H1 (cell line): ENCODE measurements at regions not wholly inside any gene's neighbourhood (a gene's known extent, or its start where the extent isn't known, plus 50 kb on each side); places are given as distances from the start of the nearest gene placed in this dataset.

Experiments
- CTCF ChIA-PET: fragments of 300-600 bp; sonication (Branson Sonifier 250); formaldehyde crosslinking; loops from one replicate; lab custom pipeline; 2021; ENCODE audit not compliant: partially characterized antibody; lab: Charles Lee
- POLR2A ChIA-PET: fragments of 300-600 bp; sonication (Branson Sonifier 250); formaldehyde crosslinking; loops from one replicate; lab custom pipeline; 2021; ENCODE audit warnings: inconsistent platforms; ENCODE audit not compliant: partially characterized antibody; lab: Charles Lee
- DNase-seq, 2 experiments: peaks; one replicate each; pipeline versions ENCODE4 v3.0.0 to v3.0.0-alpha.2; 2010 to 2022; ENCODE audit warnings: low spot score in 2 of 2, low read depth in 1 of 2, mixed read lengths in 1 of 2
- FAIRE-seq: peaks from 2 replicates; lab custom pipeline; 2011; peaks lifted over from hg19 to GRCh38; lab: Jason Lieb, UNC
- H2AFZ ChIP-seq: 2 replicates; pipeline ENCODE4 v1.8.1; 2012; ENCODE audit warnings: low read length, inconsistent platforms
- H2AK5ac ChIP-seq: 2 replicates; pipeline ENCODE4 v1.6.1; 2013; ENCODE audit warnings: low read depth, low read length
- H2BK120ac ChIP-seq: replicated peaks from 2 replicates; pipeline ENCODE3; 2013; ENCODE audit warnings: low read depth, low read length, inconsistent platforms
- H2BK12ac ChIP-seq: 2 replicates; pipeline ENCODE4 v1.6.1; 2013; ENCODE audit warnings: low read depth, low read length
- H2BK15ac ChIP-seq: 2 replicates; pipeline ENCODE4 v1.6.1; 2013; ENCODE audit warnings: low read length
- H2BK20ac ChIP-seq: 2 replicates; pipeline ENCODE4 v1.6.1; 2013; ENCODE audit warnings: low read length
- H2BK5ac ChIP-seq: 2 replicates; pipeline ENCODE4 v1.6.1; 2013; ENCODE audit warnings: low read depth, low read length
- H3K14ac ChIP-seq: 2 replicates; pipeline ENCODE4 v1.6.1; 2013; ENCODE audit warnings: inconsistent platforms; ENCODE audit not compliant: insufficient read length
- H3K18ac ChIP-seq: 2 replicates; pipeline ENCODE4 v1.6.1; 2013; ENCODE audit warnings: low read length; ENCODE audit errors: extremely low read depth
- H3K23ac ChIP-seq: 2 replicates; pipeline ENCODE4 v1.6.1; 2013; ENCODE audit warnings: inconsistent platforms; ENCODE audit not compliant: insufficient read length
- H3K23me2 ChIP-seq: 2 replicates; pipeline ENCODE4 v1.6.1; 2013; ENCODE audit warnings: low read depth, low read length
- H3K27ac ChIP-seq: 2 replicates; pipeline ENCODE4 v1.6.1; 2011; ENCODE audit warnings: low read depth, low read length, inconsistent platforms
- H3K27me3 ChIP-seq, 4 experiments: replicated peaks in 1 of 4; 1 replicate in 1 of 4; 2 replicates in 3 of 4; pipeline versions ENCODE4 v1.6.1 to v1.8.1; 2011 to 2013; ENCODE audit warnings: low read length in 3 of 4, mild to moderate bottlenecking in 3 of 4, inconsistent platforms in 2 of 4, mixed read lengths in 2 of 4, moderate library complexity in 1 of 4; ENCODE audit not compliant: control insufficient read depth in 3 of 4, insufficient read depth in 3 of 4; ENCODE audit errors: extremely low read depth in 1 of 4
- H3K36me3 ChIP-seq, 4 experiments: 2 replicates each; pipeline versions ENCODE4 v1.6.1 to v1.8.1; 2011 to 2013; ENCODE audit warnings: mild to moderate bottlenecking in 4 of 4, low read length in 3 of 4, moderate library complexity in 2 of 4, control low read depth in 1 of 4, inconsistent platforms in 1 of 4; ENCODE audit not compliant: insufficient read depth in 4 of 4, control insufficient read depth in 2 of 4
- H3K4ac ChIP-seq: replicated peaks from 2 replicates; pipeline ENCODE3; 2013; ENCODE audit warnings: low read length, low read depth, mixed read lengths, inconsistent platforms; ENCODE audit not compliant: insufficient read length
- H3K4me1 ChIP-seq, 4 experiments: replicated peaks in 1 of 4; 1 replicate in 1 of 4; 2 replicates in 3 of 4; pipeline versions ENCODE4 v1.6.1 to v1.8.1; 2011 to 2013; ENCODE audit warnings: low read length in 3 of 4, inconsistent platforms in 2 of 4, mixed read lengths in 1 of 4; ENCODE audit not compliant: insufficient read depth in 4 of 4, control insufficient read depth in 3 of 4
- H3K4me2 ChIP-seq, 2 experiments: 2 replicates each; pipeline versions ENCODE4 v1.6.1 to v1.8.1; 2011 to 2013; ENCODE audit warnings: low read depth in 2 of 2, low read length in 2 of 2, control low read depth in 1 of 2, inconsistent platforms in 1 of 2, mild to moderate bottlenecking in 1 of 2; ENCODE audit not compliant: insufficient read depth in 1 of 2
- H3K4me3 ChIP-seq, 4 experiments: fragments of 200-600, 300-600 bp in 1 of 4; sonication (generic), shearing (Covaris generic), sonication (Bioruptor Twin) in 1 of 4; 2 replicates each; pipeline versions ENCODE4 v1.5.1 to v1.8.1; 2011 to 2016; ENCODE audit warnings: low read length in 4 of 4, low read depth in 3 of 4, control low read depth in 2 of 4, inconsistent platforms in 2 of 4, mild to moderate bottlenecking in 2 of 4, mixed read lengths in 1 of 4, moderate library complexity in 1 of 4; ENCODE audit not compliant: insufficient read depth in 2 of 4; ENCODE audit errors: extremely low read depth in 1 of 4
- H3K56ac ChIP-seq: replicated peaks from 2 replicates; pipeline ENCODE3; 2013; ENCODE audit warnings: low read depth, mild to moderate bottlenecking, mixed read lengths, low read length, inconsistent platforms; ENCODE audit not compliant: insufficient read length
- H3K79me1 ChIP-seq: 2 replicates; pipeline ENCODE4 v1.6.1; 2013; ENCODE audit warnings: low read depth, low read length, control low read depth
- H3K79me2 ChIP-seq, 2 experiments: 2 replicates each; pipeline versions ENCODE4 v1.6.1 to v1.8.1; 2012 to 2013; ENCODE audit warnings: low read length in 2 of 2, mild to moderate bottlenecking in 2 of 2, inconsistent platforms in 1 of 2; ENCODE audit not compliant: insufficient read depth in 2 of 2, control insufficient read depth in 1 of 2
- H3K9ac ChIP-seq, 4 experiments: replicated peaks in 1 of 4; 1 replicate in 1 of 4; 2 replicates in 3 of 4; pipeline versions ENCODE4 v1.6.1 to v1.8.1; 2011 to 2013; ENCODE audit warnings: low read depth in 3 of 4, low read length in 3 of 4, control low read depth in 2 of 4, mild to moderate bottlenecking in 2 of 4, moderate library complexity in 2 of 4, inconsistent platforms in 1 of 4; ENCODE audit errors: extremely low read depth in 1 of 4
- H3K9me3 ChIP-seq, 2 experiments: 2 replicates each; pipeline versions ENCODE4 v1.6.1 to v1.8.1; 2012 to 2013; ENCODE audit warnings: mild to moderate bottlenecking in 2 of 2, moderate library complexity in 2 of 2, control low read depth in 1 of 2, inconsistent platforms in 1 of 2, low read depth in 1 of 2, low read length in 1 of 2, mixed read lengths in 1 of 2; ENCODE audit not compliant: insufficient read depth in 2 of 2
- H4K20me1 ChIP-seq, 2 experiments: replicated peaks in 1 of 2; 2 replicates each; pipeline versions ENCODE3 to v1.8.1; 2011 to 2013; ENCODE audit warnings: inconsistent platforms in 2 of 2, low read length in 2 of 2, mild to moderate bottlenecking in 1 of 2; ENCODE audit not compliant: insufficient read depth in 2 of 2, control insufficient read depth in 1 of 2
- H4K5ac ChIP-seq: 2 replicates; pipeline ENCODE4 v1.6.1; 2013; ENCODE audit warnings: low read length, low read depth, mixed read lengths, inconsistent platforms; ENCODE audit not compliant: insufficient read length
- H4K8ac ChIP-seq: 2 replicates; pipeline ENCODE4 v1.8.0; 2013; ENCODE audit warnings: mild to moderate bottlenecking, moderate library complexity, low read length, inconsistent platforms; ENCODE audit not compliant: insufficient read depth; ENCODE audit errors: extremely low read depth
- H4K91ac ChIP-seq: replicated peaks from 2 replicates; pipeline ENCODE3; 2013; ENCODE audit warnings: low read length, mixed read lengths, inconsistent platforms; ENCODE audit not compliant: insufficient read length
- MAFK ChIP-seq: IDR thresholded peaks from 2 replicates; pipeline ENCODE4 v1.6.1; 2012; ENCODE audit warnings: low read depth, mild to moderate bottlenecking, improper control_type of control experiment, low read length
- RAD21 ChIP-seq, 2 experiments: IDR thresholded peaks in 1 of 2; conservative IDR thresholded peaks in 1 of 2; 2 replicates each; pipeline ENCODE4 v1.6.1; 2011; ENCODE audit warnings: low read depth in 2 of 2, low read length in 2 of 2, improper control_type of control experiment in 1 of 2, inconsistent platforms in 1 of 2, mild to moderate bottlenecking in 1 of 2, moderate library complexity in 1 of 2

- H3K36me3 ChIP-seq, result no peaks in the 10 kb centered on the region; a peak in 1 of 8 replicates
- H2BK15ac ChIP-seq, result no peak overlapping the region
- H3K23me2 ChIP-seq, result no peaks in the 10 kb centered on the region
- no peak overlapping the region for H4K5ac ChIP-seq
- H2BK12ac ChIP-seq, result no peak overlapping the region
- H3K27me3 ChIP-seq, result no peaks in the 10 kb centered on the region
- H2BK5ac ChIP-seq, result no peak overlapping the region
- H3K4me1 ChIP-seq, result no peaks in the 10 kb centered on the region
- no peak overlapping the region for H2AK5ac ChIP-seq
- no peaks in the 10 kb centered on the region for H3K79me2 ChIP-seq
- H4K91ac ChIP-seq, result no peak overlapping the region
- no peak overlapping the region for H2BK20ac ChIP-seq
- H3K23ac ChIP-seq, result no peak overlapping the region
- TF ChIP-seq RAD21 (IDR thresholded peaks at IDR 0.05 in 1 of 2, conservative IDR thresholded peaks at IDR 0.05 in 1 of 2; ENCODE audit: low read depth in 2 of 2, low read length in 2 of 2) (peak in 1 of 2 experiments; percentile 1; a peak in 1 of 4 replicates), MAFK (no peak)
- no peak overlapping the region for H4K8ac ChIP-seq
- no peak overlapping the region for H3K4ac ChIP-seq
- H3K14ac ChIP-seq, result no peak overlapping the region
- peak overlapping the region; percentile 58; the same call in 1 of the 2 replicates for H2AFZ ChIP-seq
- H3K4me2 ChIP-seq, result no peak overlapping the region
- no peak overlapping the region; a peak in 1 of 7 replicates for H3K9ac ChIP-seq
- no peak overlapping the region for H3K18ac ChIP-seq
- FAIRE-seq (no peak), DNase-seq (no peak)
- no peak overlapping the region for H2BK120ac ChIP-seq
- 0 out of 4 replicates have a peak, but pooled peaks cover 0 to 10% of the 10 kb centered on the region in 2 experiments for H3K9me3 ChIP-seq
- ChIA-PET CTCF (interaction anchor here (0.6 to 1.3 kb wide), 3 partner anchors 16 to 110 kb away, joined by 3 to 4 read pairs (median 4); no protein-coding TSS in a partner anchor), POLR2A (no interaction called here)
- H3K79me1 ChIP-seq, result no peaks in the 10 kb centered on the region
- no peak overlapping the region for H3K56ac ChIP-seq
- no peaks in the 10 kb centered on the region for H4K20me1 ChIP-seq
- H3K4me3 ChIP-seq, result no peak overlapping the region
- no peak overlapping the region; the same call in 1 of the 2 replicates for H3K27ac ChIP-seq
These were observed 185.1 kb upstream of the CNTNAP5 start for GRCh38 chr2:123840016-123840415.
